GM12878 (cell line): ENCODE measurements at regions not wholly inside any gene's neighbourhood (a gene's known extent, or its start where the extent isn't known, plus 50 kb on each side); places are given as distances from the start of the nearest gene placed in this dataset.

ENCODE experiments used
- CHD2 ChIP-seq: IDR thresholded peaks from 2 replicates; pipeline ENCODE4 v1.6.1; 2011; ENCODE audit warnings: low read depth, low read length, improper control_type of control experiment, borderline replicate concordance
- CTCF ChIP-seq, 3 experiments: IDR thresholded peaks in 2 of 3; conservative IDR thresholded peaks in 1 of 3; 2 replicates each; pipeline ENCODE4 v1.5.1; 2011; ENCODE audit warnings: low read depth in 3 of 3, low read length in 3 of 3, mild to moderate bottlenecking in 3 of 3, control low read depth in 2 of 3, moderate library complexity in 2 of 3, inconsistent platforms in 1 of 3, mixed read lengths in 1 of 3; ENCODE audit not compliant: control insufficient read depth in 2 of 3, insufficient read depth in 1 of 3; ENCODE audit errors: extremely low read depth in 1 of 3
- EZH2 ChIP-seq: IDR thresholded peaks from 2 replicates; pipeline ENCODE4 v1.6.1; 2012; ENCODE audit warnings: low read depth, mild to moderate bottlenecking, control low read depth, inconsistent platforms, low read length, borderline replicate concordance; ENCODE audit not compliant: control insufficient read depth
- ZZZ3 ChIP-seq: IDR thresholded peaks from 2 replicates; pipeline ENCODE4 v1.6.1; 2011; ENCODE audit warnings: low read depth; ENCODE audit not compliant: control insufficient read depth, insufficient read length
- TF ChIP-seq, protein P1 (sequence below): IDR thresholded peaks from 2 replicates; pipeline ENCODE4 v1.6.1; 2012; ENCODE audit warnings: low read length, inconsistent platforms

DNA sequence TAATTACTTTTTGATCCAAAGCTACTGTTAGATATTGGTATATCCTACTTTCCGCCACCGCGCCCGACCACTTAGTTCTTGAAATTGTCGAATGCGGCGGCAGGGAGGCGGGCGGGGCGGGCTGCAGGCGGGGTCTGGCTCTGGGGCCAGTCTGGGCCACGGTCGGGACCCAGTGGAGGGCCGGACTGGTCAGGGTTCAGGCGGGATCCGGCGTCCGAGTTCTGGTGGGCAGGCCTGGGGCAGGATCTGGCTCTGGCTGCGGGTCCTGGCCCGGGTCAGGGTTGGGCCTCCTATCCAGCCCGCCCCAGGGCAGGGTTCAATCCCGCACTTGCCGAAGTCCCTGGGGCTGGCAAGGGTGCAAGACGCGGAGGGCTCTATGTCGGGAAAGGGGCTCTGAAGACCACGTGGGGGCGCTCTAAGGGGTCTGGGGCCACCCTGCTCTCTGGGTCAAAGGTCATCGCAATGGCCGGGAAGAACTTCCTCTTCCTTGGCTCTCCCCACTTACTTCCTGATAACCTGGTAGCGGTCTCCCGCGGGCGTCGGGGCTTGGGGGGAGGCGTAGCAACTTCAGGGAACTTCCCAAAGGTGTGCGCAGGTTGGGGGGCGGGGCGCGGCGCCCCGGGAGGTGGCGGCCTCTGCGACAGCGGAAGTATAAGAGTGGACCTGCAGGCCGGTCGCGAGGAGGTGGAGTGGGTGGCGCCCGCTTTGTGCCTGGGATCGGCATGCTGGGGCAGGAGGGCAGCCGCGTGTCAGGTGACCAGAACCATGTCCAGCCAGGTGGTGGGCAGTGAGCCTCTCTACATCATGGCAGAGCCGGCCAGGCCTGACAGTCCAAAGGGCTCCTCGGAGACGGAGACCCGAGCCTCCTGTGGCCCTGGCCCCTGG, 83.4 kb downstream of the MRPL57 start:
- TF ChIP-seq ZZZ3 = no peak
- TF ChIP-seq CHD2 = no peak
- no peak for TF ChIP-seq CTCF (IDR thresholded peaks at IDR 0.05 in 2 of 3, conservative IDR thresholded peaks at IDR 0.05 in 1 of 3; ENCODE audit: control insufficient read depth in 2 of 3, extremely low read depth in 1 of 3, insufficient read depth in 1 of 3, low read depth in 3 of 3, low read length in 3 of 3)
- TF ChIP-seq, protein P1, sequence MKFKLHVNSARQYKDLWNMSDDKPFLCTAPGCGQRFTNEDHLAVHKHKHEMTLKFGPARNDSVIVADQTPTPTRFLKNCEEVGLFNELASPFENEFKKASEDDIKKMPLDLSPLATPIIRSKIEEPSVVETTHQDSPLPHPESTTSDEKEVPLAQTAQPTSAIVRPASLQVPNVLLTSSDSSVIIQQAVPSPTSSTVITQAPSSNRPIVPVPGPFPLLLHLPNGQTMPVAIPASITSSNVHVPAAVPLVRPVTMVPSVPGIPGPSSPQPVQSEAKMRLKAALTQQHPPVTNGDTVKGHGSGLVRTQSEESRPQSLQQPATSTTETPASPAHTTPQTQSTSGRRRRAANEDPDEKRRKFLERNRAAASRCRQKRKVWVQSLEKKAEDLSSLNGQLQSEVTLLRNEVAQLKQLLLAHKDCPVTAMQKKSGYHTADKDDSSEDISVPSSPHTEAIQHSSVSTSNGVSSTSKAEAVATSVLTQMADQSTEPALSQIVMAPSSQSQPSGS = no peak
- TF ChIP-seq EZH2 = no peak
